ENCODE measurements at regions not wholly inside any gene's neighbourhood (a gene's known extent, or its start where the extent isn't known, plus 50 kb on each side); places are given as distances from the start of the nearest gene placed in this dataset.

GRCh38 chr5:106940301-106940846, 730.4 kb downstream of the EFNA5 start:
- no peak for DNase-seq (ENCODE audit: low read depth in 4 of 4, low spot score in 3 of 4)

- DNase-seq (ENCODE audit: low read depth in 4 of 4, low spot score in 3 of 4): no peak
Observed at GRCh38 chr5:106923409-106923808, 747.3 kb downstream of the EFNA5 start.

GRCh38 chr5:106921567-106921966, 749.2 kb downstream of the EFNA5 start:
- DNase-seq (ENCODE audit: low read depth in 4 of 4, low spot score in 3 of 4): no peak

GRCh38 chr5:106910486-106910885, 760.3 kb downstream of the EFNA5 start:
- no peak for DNase-seq (ENCODE audit: low read depth in 4 of 4, low spot score in 3 of 4)

- DNase-seq (ENCODE audit: low read depth in 4 of 4, low spot score in 3 of 4): no peak
Observed at GRCh38 chr5:106909716-106910115, 761.0 kb downstream of the EFNA5 start.

GRCh38 chr5:106907979-106908378, 762.8 kb downstream of the EFNA5 start:
- DNase-seq (ENCODE audit: low read depth in 4 of 4, low spot score in 3 of 4): no peak

GRCh38 chr5:106906199-106906598, 764.5 kb downstream of the EFNA5 start:
- DNase-seq (ENCODE audit: low read depth in 4 of 4, low spot score in 3 of 4): no peak

GRCh38 chr5:106894964-106895363, 775.8 kb downstream of the EFNA5 start:
- no peak for DNase-seq (ENCODE audit: low read depth in 4 of 4, low spot score in 3 of 4)

GRCh38 chr5:106882035-106882434, 788.7 kb downstream of the EFNA5 start:
- no peak for DNase-seq (ENCODE audit: low read depth in 4 of 4, low spot score in 3 of 4)

- DNase-seq (ENCODE audit: low read depth in 4 of 4, low spot score in 3 of 4): no peak
Observed at GRCh38 chr5:106880656-106881055, 790.1 kb downstream of the EFNA5 start.

- DNase-seq (ENCODE audit: low read depth in 4 of 4, low spot score in 3 of 4): no peak
Observed at GRCh38 chr5:106877881-106878280, 792.9 kb downstream of the EFNA5 start.

- no peak for DNase-seq (ENCODE audit: low read depth in 4 of 4, low spot score in 3 of 4)
Observed at GRCh38 chr5:106876665-106877194, 794.0 kb downstream of the EFNA5 start.

- no peak for DNase-seq (ENCODE audit: low read depth in 4 of 4, low spot score in 3 of 4)
Observed at GRCh38 chr5:106876298-106876622, 794.5 kb downstream of the EFNA5 start.

- no peak for DNase-seq (ENCODE audit: low read depth in 4 of 4, low spot score in 3 of 4)
Observed at GRCh38 chr5:106875591-106876297, 795.0 kb downstream of the EFNA5 start.

- DNase-seq (ENCODE audit: low read depth in 4 of 4, low spot score in 3 of 4): no peak
Observed at GRCh38 chr5:106874974-106875373, 795.8 kb downstream of the EFNA5 start.

GRCh38 chr5:106874531-106874930, 796.2 kb downstream of the EFNA5 start:
- DNase-seq (ENCODE audit: low read depth in 4 of 4, low spot score in 3 of 4): no peak

GRCh38 chr5:106873568-106873967, 797.2 kb downstream of the EFNA5 start:
- DNase-seq (ENCODE audit: low read depth in 4 of 4, low spot score in 3 of 4): no peak

- no peak for DNase-seq (ENCODE audit: low read depth in 4 of 4, low spot score in 3 of 4)
Observed at GRCh38 chr5:106865279-106865678, 805.5 kb downstream of the EFNA5 start.

GRCh38 chr5:106862450-106863193, 808.1 kb downstream of the EFNA5 start:
- no peak for DNase-seq (ENCODE audit: low read depth in 4 of 4, low spot score in 3 of 4)

GRCh38 chr5:106860398-106861044, 810.2 kb downstream of the EFNA5 start:
- no peak for DNase-seq (ENCODE audit: low read depth in 4 of 4, low spot score in 3 of 4)

- DNase-seq (ENCODE audit: low read depth in 4 of 4, low spot score in 3 of 4): no peak
Observed at GRCh38 chr5:106858616-106859015, 812.1 kb downstream of the EFNA5 start.

Data from left renal pelvis (tissue), 4 donors.